ENCODE measurements at regions not wholly inside any gene's neighbourhood (a gene's known extent, or its start where the extent isn't known, plus 50 kb on each side); places are given as distances from the start of the nearest gene placed in this dataset.

GRCh38 chr9:120182011-120182410 lies 398.0 kb downstream of the CDK5RAP2 start:
- no peak for DNase-seq (ENCODE audit: low read depth in 1 of 2, low spot score in 2 of 2)
- no peaks in the 10 kb centered on the region for H3K36me3 ChIP-seq

GRCh38 chr9:120177121-120177520 lies 402.8 kb downstream of the CDK5RAP2 start:
- no peaks in the 10 kb centered on the region for H3K27me3 ChIP-seq (replicated peaks)
- H3K4me1 ChIP-seq (replicated peaks), result no peaks in the 10 kb centered on the region
- DNase-seq (ENCODE audit: low read depth in 1 of 2, low spot score in 2 of 2), result no peak
- no peaks in the 10 kb centered on the region for H3K36me3 ChIP-seq
- H3K27ac ChIP-seq, result no peak overlapping the region
- H3K4me3 ChIP-seq, result no peak overlapping the region
- no peaks in the 10 kb centered on the region for H3K9me3 ChIP-seq (replicated peaks)

More at GRCh38 chr9:120182011-120182410, 398.0 kb downstream of the CDK5RAP2 start:
- H3K4me3 ChIP-seq, result no peak overlapping the region
- H3K27ac ChIP-seq, result no peak overlapping the region
- no peaks in the 10 kb centered on the region; the same call in 1 of the 2 replicates for H3K27me3 ChIP-seq (replicated peaks)
- no peaks in the 10 kb centered on the region for H3K9me3 ChIP-seq (replicated peaks)
- no peaks in the 10 kb centered on the region for H3K4me1 ChIP-seq (replicated peaks)

GRCh38 chr9:120175031-120175430 lies 404.9 kb downstream of the CDK5RAP2 start:
- no peak overlapping the region for H3K27ac ChIP-seq
- H3K9me3 ChIP-seq (replicated peaks), result no peaks in the 10 kb centered on the region
- H3K27me3 ChIP-seq (replicated peaks), result no peaks in the 10 kb centered on the region
- no peaks in the 10 kb centered on the region for H3K4me1 ChIP-seq (replicated peaks)
- H3K36me3 ChIP-seq, result no peaks in the 10 kb centered on the region
- no peak for DNase-seq (ENCODE audit: low read depth in 1 of 2, low spot score in 2 of 2)
- no peak overlapping the region for H3K4me3 ChIP-seq

GRCh38 chr9:120161776-120162175 lies 418.2 kb downstream of the CDK5RAP2 start:
- Histone ChIP-seq H3K4me3 (no peak overlapping the region), H3K27ac (no peak overlapping the region), H3K4me1 (replicated peaks) (no peaks in the 10 kb centered on the region), H3K9me3 (replicated peaks) (no peaks in the 10 kb centered on the region), H3K36me3 (no peaks in the 10 kb centered on the region), H3K27me3 (replicated peaks) (no peaks in the 10 kb centered on the region)
- no peak for DNase-seq (ENCODE audit: low read depth in 1 of 2, low spot score in 2 of 2)

- Histone ChIP-seq H3K36me3 (no peaks in the 10 kb centered on the region), H3K4me3 (no peak overlapping the region), H3K4me1 (replicated peaks) (no peaks in the 10 kb centered on the region), H3K27me3 (replicated peaks) (no peaks in the 10 kb centered on the region), H3K27ac (no peak overlapping the region), H3K9me3 (replicated peaks) (no peaks in the 10 kb centered on the region)
- no peak for DNase-seq (ENCODE audit: low read depth in 1 of 2, low spot score in 2 of 2)
These were observed 421.7 kb downstream of the CDK5RAP2 start for GRCh38 chr9:120158221-120158620.

GRCh38 chr9:120156376-120156775 lies 423.6 kb downstream of the CDK5RAP2 start:
- no peak for DNase-seq (ENCODE audit: low read depth in 1 of 2, low spot score in 2 of 2)
- Histone ChIP-seq H3K27me3 (replicated peaks) (no peaks in the 10 kb centered on the region), H3K36me3 (no peaks in the 10 kb centered on the region), H3K4me3 (no peak overlapping the region), H3K4me1 (replicated peaks) (no peaks in the 10 kb centered on the region), H3K27ac (no peak overlapping the region), H3K9me3 (replicated peaks) (no peaks in the 10 kb centered on the region)

- no peak overlapping the region for H3K4me3 ChIP-seq
- H3K27me3 ChIP-seq (replicated peaks), result no peaks in the 10 kb centered on the region
- no peaks in the 10 kb centered on the region for H3K9me3 ChIP-seq (replicated peaks)
- no peak for DNase-seq (ENCODE audit: low read depth in 1 of 2, low spot score in 2 of 2)
- H3K4me1 ChIP-seq (replicated peaks), result no peaks in the 10 kb centered on the region
- H3K27ac ChIP-seq, result no peak overlapping the region
- no peaks in the 10 kb centered on the region for H3K36me3 ChIP-seq
These were observed 426.7 kb downstream of the CDK5RAP2 start for GRCh38 chr9:120153258-120153657.

- no peak for DNase-seq (ENCODE audit: low read depth in 1 of 2, low spot score in 2 of 2)
- no peak overlapping the region for H3K4me3 ChIP-seq
- H3K36me3 ChIP-seq, result no peaks in the 10 kb centered on the region
These were observed 427.7 kb downstream of the CDK5RAP2 start for GRCh38 chr9:120152295-120152694.

GRCh38 chr9:120151806-120152205 lies 428.2 kb downstream of the CDK5RAP2 start:
- Histone ChIP-seq H3K4me3 (no peak overlapping the region), H3K36me3 (no peaks in the 10 kb centered on the region)

More at GRCh38 chr9:120152295-120152694, 427.7 kb downstream of the CDK5RAP2 start:
- H3K27me3 ChIP-seq (replicated peaks), result no peaks in the 10 kb centered on the region
- H3K9me3 ChIP-seq (replicated peaks), result no peaks in the 10 kb centered on the region
- H3K27ac ChIP-seq, result no peak overlapping the region
- no peaks in the 10 kb centered on the region for H3K4me1 ChIP-seq (replicated peaks)

GRCh38 chr9:120151149-120151548 lies 428.8 kb downstream of the CDK5RAP2 start:
- Histone ChIP-seq H3K9me3 (replicated peaks) (no peaks in the 10 kb centered on the region), H3K27ac (no peak overlapping the region)
- DNase-seq (ENCODE audit: low read depth in 1 of 2, low spot score in 2 of 2), result no peak

More at GRCh38 chr9:120151806-120152205, 428.2 kb downstream of the CDK5RAP2 start:
- H3K27ac ChIP-seq, result no peak overlapping the region
- H3K4me1 ChIP-seq (replicated peaks), result no peaks in the 10 kb centered on the region
- H3K27me3 ChIP-seq (replicated peaks), result no peaks in the 10 kb centered on the region
- no peak for DNase-seq (ENCODE audit: low read depth in 1 of 2, low spot score in 2 of 2)
- H3K9me3 ChIP-seq (replicated peaks), result no peaks in the 10 kb centered on the region

GRCh38 chr9:120138955-120139354 lies 441.0 kb downstream of the CDK5RAP2 start:
- Histone ChIP-seq H3K4me1 (replicated peaks) (no peaks in the 10 kb centered on the region), H3K27me3 (replicated peaks) (no peaks in the 10 kb centered on the region), H3K9me3 (replicated peaks) (no peaks in the 10 kb centered on the region), H3K4me3 (no peak overlapping the region), H3K27ac (no peak overlapping the region), H3K36me3 (no peaks in the 10 kb centered on the region)
- DNase-seq (ENCODE audit: low read depth in 1 of 2, low spot score in 2 of 2), result no peak

More at GRCh38 chr9:120151149-120151548, 428.8 kb downstream of the CDK5RAP2 start:
- H3K4me3 ChIP-seq, result no peak overlapping the region
- no peaks in the 10 kb centered on the region for H3K4me1 ChIP-seq (replicated peaks)
- H3K36me3 ChIP-seq, result no peaks in the 10 kb centered on the region
- H3K27me3 ChIP-seq (replicated peaks), result no peaks in the 10 kb centered on the region

- H3K27ac ChIP-seq, result no peak overlapping the region
- H3K4me1 ChIP-seq (replicated peaks), result no peaks in the 10 kb centered on the region
- no peak overlapping the region for H3K4me3 ChIP-seq
- no peaks in the 10 kb centered on the region for H3K27me3 ChIP-seq (replicated peaks)
- H3K9me3 ChIP-seq (replicated peaks), result no peaks in the 10 kb centered on the region
- no peak for DNase-seq (ENCODE audit: low read depth in 1 of 2, low spot score in 2 of 2)
- no peaks in the 10 kb centered on the region for H3K36me3 ChIP-seq
These were observed 442.7 kb downstream of the CDK5RAP2 start for GRCh38 chr9:120137186-120137840.

- Histone ChIP-seq H3K27me3 (replicated peaks) (no peaks in the 10 kb centered on the region), H3K4me3 (no peak overlapping the region), H3K9me3 (replicated peaks) (no peaks in the 10 kb centered on the region), H3K4me1 (replicated peaks) (no peaks in the 10 kb centered on the region), H3K36me3 (no peaks in the 10 kb centered on the region), H3K27ac (no peak overlapping the region)
- no peak for DNase-seq (ENCODE audit: low read depth in 1 of 2, low spot score in 2 of 2)
These were observed 443.3 kb downstream of the CDK5RAP2 start for GRCh38 chr9:120136696-120137095.

- Histone ChIP-seq H3K9me3 (replicated peaks) (no peaks in the 10 kb centered on the region), H3K36me3 (no peaks in the 10 kb centered on the region), H3K4me3 (no peak overlapping the region), H3K27ac (no peak overlapping the region), H3K4me1 (replicated peaks) (no peaks in the 10 kb centered on the region), H3K27me3 (replicated peaks) (no peaks in the 10 kb centered on the region)
- no peak for DNase-seq (ENCODE audit: low read depth in 1 of 2, low spot score in 2 of 2)
These were observed 462.9 kb downstream of the CDK5RAP2 start for GRCh38 chr9:120117081-120117480.

- no peaks in the 10 kb centered on the region for H3K4me1 ChIP-seq (replicated peaks)
- no peaks in the 10 kb centered on the region for H3K27me3 ChIP-seq (replicated peaks)
- no peaks in the 10 kb centered on the region for H3K36me3 ChIP-seq
- no peak overlapping the region for H3K4me3 ChIP-seq
- no peaks in the 10 kb centered on the region for H3K9me3 ChIP-seq (replicated peaks)
- no peak for DNase-seq (ENCODE audit: low read depth in 1 of 2, low spot score in 2 of 2)
- no peak overlapping the region for H3K27ac ChIP-seq
These were observed 469.4 kb downstream of the CDK5RAP2 start for GRCh38 chr9:120110520-120110919.
